Effector memory CD8-positive, alpha-beta T cell (primary cell): ENCODE measurements at regions not wholly inside any gene's neighbourhood (a gene's known extent, or its start where the extent isn't known, plus 50 kb on each side); places are given as distances from the start of the nearest gene placed in this dataset.

Experiments
- ATAC-seq: fragments of 150-1000 bp; cut with Tn5 transposase; replicated peaks from 2 replicates; pipeline ENCODE4 v1.10.0; 2021; ENCODE audit warnings: mild to moderate bottlenecking, moderate library complexity
- DNase-seq, 3 experiments: peaks; one replicate each; pipeline ENCODE4 v3.0.0; 2021
- H3K27ac Mint-ChIP-seq, 2 donors: one replicate each; pipeline ENCODE4 v1.8.0; 2022; ENCODE audit warnings: mild to moderate bottlenecking in 2 of 2, mixed read lengths in 2 of 2, moderate library complexity in 2 of 2
- H3K27me3 Mint-ChIP-seq, 2 donors: one replicate each; pipeline ENCODE4 v1.8.0; 2022; ENCODE audit warnings: mixed read lengths in 2 of 2
- H3K36me3 Mint-ChIP-seq: one replicate; pipeline ENCODE4 v1.8.0; 2022; ENCODE audit warnings: mild to moderate bottlenecking, moderate library complexity, mixed read lengths; ENCODE audit not compliant: insufficient read depth
- H3K4me1 Mint-ChIP-seq, 2 donors: one replicate each; pipeline ENCODE4 v1.8.0; 2022; ENCODE audit warnings: low read depth in 2 of 2, mixed read lengths in 2 of 2
- H3K4me3 Mint-ChIP-seq, 2 donors: one replicate each; pipeline ENCODE4 v1.8.0; 2022; ENCODE audit warnings: mild to moderate bottlenecking in 2 of 2, mixed read lengths in 2 of 2, moderate library complexity in 2 of 2
- H3K9me3 Mint-ChIP-seq, 2 donors: one replicate each; pipeline ENCODE4 v1.8.0; 2022; ENCODE audit warnings: mixed read lengths in 2 of 2

- Mint-ChIP-seq H3K27ac (no peak overlapping the region), H3K4me3 (no peak overlapping the region), H3K4me1 (no peaks in the 10 kb centered on the region), H3K9me3 (no peaks in the 10 kb centered on the region), H3K27me3 (peaks cover 58 to 59% of the 10 kb centered on the region in 2 donors), H3K36me3 (no peaks in the 10 kb centered on the region)
- ATAC-seq (no peak), DNase-seq (no peak)
Measured at GRCh38 chr7:26580711-26581110, 283.7 kb downstream of the SKAP2 start.

GRCh38 chr7:26583094-26583648, 281.2 kb downstream of the SKAP2 start:
- no peaks in the 10 kb centered on the region for H3K9me3 Mint-ChIP-seq
- H3K27me3 Mint-ChIP-seq: peaks cover 57 to 72% of the 10 kb centered on the region in 2 donors
- no peak for DNase-seq

GRCh38 chr7:26584326-26584725, 280.1 kb downstream of the SKAP2 start:
- ATAC-seq (no peak), DNase-seq (no peak)
- Mint-ChIP-seq H3K27ac (no peak overlapping the region), H3K36me3 (no peaks in the 10 kb centered on the region), H3K9me3 (no peaks in the 10 kb centered on the region), H3K4me1 (peaks cover 0 to 2% of the 10 kb centered on the region in 2 donors), H3K4me3 (no peak overlapping the region), H3K27me3 (peaks cover 51 to 68% of the 10 kb centered on the region in 2 donors)

More at GRCh38 chr7:26583094-26583648, 281.2 kb downstream of the SKAP2 start:
- H3K36me3 Mint-ChIP-seq: no peaks in the 10 kb centered on the region
- no peak overlapping the region for H3K4me3 Mint-ChIP-seq
- no peaks in the 10 kb centered on the region for H3K4me1 Mint-ChIP-seq
- ATAC-seq: no peak
- no peak overlapping the region for H3K27ac Mint-ChIP-seq

- H3K4me3 Mint-ChIP-seq: no peak overlapping the region
- H3K27me3 Mint-ChIP-seq: peaks cover 43 to 65% of the 10 kb centered on the region in 2 donors
- no peak overlapping the region for H3K27ac Mint-ChIP-seq
- ATAC-seq: no peak
- no peaks in the 10 kb centered on the region for H3K9me3 Mint-ChIP-seq
- DNase-seq: no peak
- peaks cover 0 to 2% of the 10 kb centered on the region in 2 donors for H3K4me1 Mint-ChIP-seq
- H3K36me3 Mint-ChIP-seq: no peaks in the 10 kb centered on the region
Measured at GRCh38 chr7:26584987-26585665, 279.3 kb downstream of the SKAP2 start.

- peaks cover 21 to 67% of the 10 kb centered on the region in 2 donors for H3K27me3 Mint-ChIP-seq
- H3K4me1 Mint-ChIP-seq: peaks cover 0 to 2% of the 10 kb centered on the region in 2 donors
- DNase-seq: no peak
- no peaks in the 10 kb centered on the region for H3K36me3 Mint-ChIP-seq
- H3K4me3 Mint-ChIP-seq: no peak overlapping the region
- ATAC-seq: no peak
- H3K27ac Mint-ChIP-seq: no peak overlapping the region
- H3K9me3 Mint-ChIP-seq: no peaks in the 10 kb centered on the region
Measured at GRCh38 chr7:26587536-26587935, 276.9 kb downstream of the SKAP2 start.

- DNase-seq: no peak
- no peak overlapping the region for H3K27ac Mint-ChIP-seq
- no peaks in the 10 kb centered on the region for H3K9me3 Mint-ChIP-seq
- peaks cover 0 to 2% of the 10 kb centered on the region in 2 donors for H3K4me1 Mint-ChIP-seq
- H3K27me3 Mint-ChIP-seq: peaks cover 20 to 74% of the 10 kb centered on the region in 2 donors
- no peak for ATAC-seq
- H3K4me3 Mint-ChIP-seq: no peak overlapping the region
- H3K36me3 Mint-ChIP-seq: no peaks in the 10 kb centered on the region
Measured at GRCh38 chr7:26588511-26588910, 275.9 kb downstream of the SKAP2 start.

- Mint-ChIP-seq H3K36me3 (no peaks in the 10 kb centered on the region), H3K27ac (no peak overlapping the region), H3K4me1 (peaks cover 0 to 2% of the 10 kb centered on the region in 2 donors), H3K9me3 (no peaks in the 10 kb centered on the region), H3K4me3 (no peak overlapping the region), H3K27me3 (peaks cover 14 to 83% of the 10 kb centered on the region in 2 donors)
- DNase-seq (no peak), ATAC-seq (no peak)
Measured at GRCh38 chr7:26590709-26591108, 273.7 kb downstream of the SKAP2 start.

GRCh38 chr7:26592011-26592410, 272.4 kb downstream of the SKAP2 start:
- ATAC-seq: no peak

GRCh38 chr7:26593393-26593792, 271.0 kb downstream of the SKAP2 start:
- ATAC-seq (no peak), DNase-seq (no peak)
- Mint-ChIP-seq H3K4me1 (peaks cover 0 to under 1% of the 10 kb centered on the region in 2 donors), H3K27me3 (peaks cover 4 to 64% of the 10 kb centered on the region in 2 donors), H3K9me3 (no peaks in the 10 kb centered on the region), H3K27ac (no peak overlapping the region), H3K36me3 (no peaks in the 10 kb centered on the region), H3K4me3 (no peak overlapping the region)

More at GRCh38 chr7:26592011-26592410, 272.4 kb downstream of the SKAP2 start:
- Mint-ChIP-seq H3K4me1 (peaks cover 0 to 2% of the 10 kb centered on the region in 2 donors), H3K27ac (no peak overlapping the region), H3K4me3 (no peak overlapping the region), H3K36me3 (no peaks in the 10 kb centered on the region), H3K27me3 (peaks cover 14 to 76% of the 10 kb centered on the region in 2 donors), H3K9me3 (no peaks in the 10 kb centered on the region)
- DNase-seq: no peak

- no peak overlapping the region for H3K27ac Mint-ChIP-seq
- no peak for DNase-seq
- no peaks in the 10 kb centered on the region for H3K4me1 Mint-ChIP-seq
- peaks cover 0 to 59% of the 10 kb centered on the region in 2 donors for H3K27me3 Mint-ChIP-seq
- H3K9me3 Mint-ChIP-seq: no peaks in the 10 kb centered on the region
- no peaks in the 10 kb centered on the region for H3K36me3 Mint-ChIP-seq
- no peak for ATAC-seq
- no peak overlapping the region for H3K4me3 Mint-ChIP-seq
Measured at GRCh38 chr7:26593896-26594295, 270.5 kb downstream of the SKAP2 start.

- Mint-ChIP-seq H3K9me3 (no peaks in the 10 kb centered on the region), H3K27me3 (peaks cover 0 to 59% of the 10 kb centered on the region in 2 donors), H3K4me3 (no peak overlapping the region), H3K27ac (no peak overlapping the region), H3K36me3 (no peaks in the 10 kb centered on the region), H3K4me1 (no peaks in the 10 kb centered on the region)
- no peak for DNase-seq
- no peak for ATAC-seq
Measured at GRCh38 chr7:26594553-26594952, 269.8 kb downstream of the SKAP2 start.

GRCh38 chr7:26598867-26599266, 265.5 kb downstream of the SKAP2 start:
- ATAC-seq: no peak
- no peak overlapping the region for H3K27ac Mint-ChIP-seq
- H3K9me3 Mint-ChIP-seq: no peaks in the 10 kb centered on the region
- H3K36me3 Mint-ChIP-seq: no peaks in the 10 kb centered on the region
- no peaks in the 10 kb centered on the region for H3K4me1 Mint-ChIP-seq
- peaks cover 7 to 30% of the 10 kb centered on the region in 2 donors for H3K27me3 Mint-ChIP-seq
- no peak overlapping the region for H3K4me3 Mint-ChIP-seq
- DNase-seq: no peak

- H3K27ac Mint-ChIP-seq: no peak overlapping the region
- no peak for DNase-seq
Measured at GRCh38 chr7:26599982-26600381, 264.4 kb downstream of the SKAP2 start.

GRCh38 chr7:26600411-26600810, 264.0 kb downstream of the SKAP2 start:
- ATAC-seq (no peak), DNase-seq (no peak)
- H3K27me3 Mint-ChIP-seq: peaks cover 7 to 20% of the 10 kb centered on the region in 2 donors
- no peak overlapping the region for H3K4me3 Mint-ChIP-seq
- no peaks in the 10 kb centered on the region for H3K4me1 Mint-ChIP-seq
- no peaks in the 10 kb centered on the region for H3K9me3 Mint-ChIP-seq
- H3K27ac Mint-ChIP-seq: no peak overlapping the region
- no peaks in the 10 kb centered on the region for H3K36me3 Mint-ChIP-seq

More at GRCh38 chr7:26599982-26600381, 264.4 kb downstream of the SKAP2 start:
- no peaks in the 10 kb centered on the region for H3K36me3 Mint-ChIP-seq
- no peak overlapping the region for H3K4me3 Mint-ChIP-seq
- H3K4me1 Mint-ChIP-seq: no peaks in the 10 kb centered on the region
- H3K27me3 Mint-ChIP-seq: peaks cover 7 to 21% of the 10 kb centered on the region in 2 donors
- ATAC-seq: no peak
- no peaks in the 10 kb centered on the region for H3K9me3 Mint-ChIP-seq
